AG09319 (cell line): ENCODE measurements at regions not wholly inside any gene's neighbourhood (a gene's known extent, or its start where the extent isn't known, plus 50 kb on each side); places are given as distances from the start of the nearest gene placed in this dataset.
"Not testable (repeated sequence)": the region's sequence is repeated elsewhere in the genome, so short reads cannot be mapped to it uniquely, and the experiment has no call there.

Experiments
- DNase-seq: peaks from one replicate; pipeline ENCODE4 v3.0.0-alpha.2; 2010; ENCODE audit warnings: low read depth; ENCODE audit errors: extremely low read depth
- TF ChIP-seq, protein P1 (sequence below): IDR thresholded peaks from 2 replicates; pipeline ENCODE4 v1.5.1; 2011; ENCODE audit warnings: low read depth, mild to moderate bottlenecking, inconsistent platforms, low read length, moderate library complexity

DNA sequence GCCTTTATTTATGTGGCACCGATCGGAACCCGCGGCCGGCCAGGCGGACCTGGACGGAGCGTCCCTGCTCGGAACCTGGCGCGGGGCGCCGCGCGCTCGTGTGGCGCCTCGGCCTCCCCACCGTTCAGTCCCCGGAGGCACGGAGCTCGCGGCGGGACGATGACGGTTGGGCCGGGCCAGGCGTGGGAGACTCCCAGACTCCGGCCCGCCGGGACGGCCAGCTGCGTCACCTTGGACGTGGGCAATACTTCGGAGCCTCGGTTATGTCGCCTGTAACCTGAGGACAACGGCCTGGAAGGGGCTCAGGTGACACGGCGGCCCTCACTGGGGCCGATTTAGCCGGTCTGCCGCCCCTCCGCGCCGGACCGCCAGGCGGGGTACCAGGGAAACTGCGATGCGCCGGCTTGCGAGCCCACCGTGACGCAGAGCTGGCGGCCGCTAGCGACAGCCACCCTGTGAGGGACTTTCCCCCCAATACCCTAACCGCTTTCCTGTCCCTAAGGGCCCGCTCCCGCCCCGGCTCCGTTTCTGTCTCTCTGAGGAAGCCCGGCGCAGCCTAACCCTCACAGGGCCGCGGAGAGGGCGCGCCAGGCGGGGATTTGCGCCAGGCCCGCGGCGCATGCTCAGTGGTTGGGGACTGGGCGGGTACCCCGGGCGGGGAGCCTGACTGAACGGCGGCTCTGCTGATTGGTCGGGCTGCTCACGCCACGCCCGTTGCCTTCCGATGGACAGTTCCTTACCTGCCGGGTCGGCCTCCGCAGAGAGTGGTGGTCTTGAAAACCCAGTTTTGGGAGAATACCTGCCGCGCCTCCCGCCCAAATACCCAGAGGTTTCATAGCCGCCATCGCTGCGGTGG lies 109.5 kb upstream of the DOCK9 start:
- peak; percentile 51 for DNase-seq
- TF ChIP-seq, protein P1, sequence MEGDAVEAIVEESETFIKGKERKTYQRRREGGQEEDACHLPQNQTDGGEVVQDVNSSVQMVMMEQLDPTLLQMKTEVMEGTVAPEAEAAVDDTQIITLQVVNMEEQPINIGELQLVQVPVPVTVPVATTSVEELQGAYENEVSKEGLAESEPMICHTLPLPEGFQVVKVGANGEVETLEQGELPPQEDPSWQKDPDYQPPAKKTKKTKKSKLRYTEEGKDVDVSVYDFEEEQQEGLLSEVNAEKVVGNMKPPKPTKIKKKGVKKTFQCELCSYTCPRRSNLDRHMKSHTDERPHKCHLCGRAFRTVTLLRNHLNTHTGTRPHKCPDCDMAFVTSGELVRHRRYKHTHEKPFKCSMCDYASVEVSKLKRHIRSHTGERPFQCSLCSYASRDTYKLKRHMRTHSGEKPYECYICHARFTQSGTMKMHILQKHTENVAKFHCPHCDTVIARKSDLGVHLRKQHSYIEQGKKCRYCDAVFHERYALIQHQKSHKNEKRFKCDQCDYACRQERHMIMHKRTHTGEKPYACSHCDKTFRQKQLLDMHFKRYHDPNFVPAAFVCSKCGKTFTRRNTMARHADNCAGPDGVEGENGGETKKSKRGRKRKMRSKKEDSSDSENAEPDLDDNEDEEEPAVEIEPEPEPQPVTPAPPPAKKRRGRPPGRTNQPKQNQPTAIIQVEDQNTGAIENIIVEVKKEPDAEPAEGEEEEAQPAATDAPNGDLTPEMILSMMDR, result peak; percentile 14

DNA sequence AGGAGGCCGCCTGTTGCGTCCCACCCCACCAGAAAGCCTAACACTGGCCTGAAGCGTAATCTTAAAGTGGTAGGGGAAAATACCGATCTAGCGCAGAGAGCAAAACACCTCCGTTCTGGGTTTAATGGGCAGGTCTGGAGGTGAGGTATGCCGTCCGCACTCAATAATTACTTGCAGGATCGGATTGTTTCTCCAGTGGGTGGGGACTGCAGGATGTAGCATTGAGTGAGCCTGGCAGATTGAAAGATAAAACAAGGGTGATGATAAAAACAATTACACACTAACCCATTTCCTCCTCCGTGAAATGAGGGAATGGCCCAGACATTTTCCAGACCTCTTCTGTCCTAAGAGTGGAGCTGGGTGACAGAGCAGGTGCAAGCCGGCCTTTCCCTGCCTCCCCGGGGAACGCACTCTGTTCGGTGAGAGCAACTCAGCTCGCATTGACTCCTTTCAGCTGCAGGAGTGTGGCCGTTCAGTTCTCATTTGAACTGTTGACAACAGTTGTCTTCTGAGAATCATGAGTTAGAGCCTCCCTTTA lies 110.2 kb upstream of the DOCK9 start:
- TF ChIP-seq, protein P1, result no peak
- DNase-seq, result no peak

DNA sequence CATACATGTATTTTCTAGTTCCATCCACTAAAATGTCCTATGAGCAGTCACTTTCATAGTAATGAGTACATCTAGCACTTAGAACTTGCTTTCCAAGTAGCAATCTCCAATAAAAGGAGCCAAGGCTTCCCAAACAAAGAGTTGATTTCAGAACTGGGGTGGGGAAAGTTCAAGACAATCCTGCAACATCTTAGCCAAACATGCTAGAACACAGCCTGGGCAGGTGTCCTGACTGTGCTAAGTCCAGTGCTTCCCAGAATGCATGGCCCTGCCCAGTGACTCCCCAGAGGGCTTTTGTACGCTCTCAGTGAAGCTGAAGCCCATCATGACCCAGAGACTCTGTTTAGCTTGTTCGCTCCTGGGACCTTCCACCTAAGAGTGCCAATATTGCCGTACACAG lies 106.7 kb upstream of the UBAC2 start:
- TF ChIP-seq, protein P1, result no peak
- no peak for DNase-seq

DNA sequence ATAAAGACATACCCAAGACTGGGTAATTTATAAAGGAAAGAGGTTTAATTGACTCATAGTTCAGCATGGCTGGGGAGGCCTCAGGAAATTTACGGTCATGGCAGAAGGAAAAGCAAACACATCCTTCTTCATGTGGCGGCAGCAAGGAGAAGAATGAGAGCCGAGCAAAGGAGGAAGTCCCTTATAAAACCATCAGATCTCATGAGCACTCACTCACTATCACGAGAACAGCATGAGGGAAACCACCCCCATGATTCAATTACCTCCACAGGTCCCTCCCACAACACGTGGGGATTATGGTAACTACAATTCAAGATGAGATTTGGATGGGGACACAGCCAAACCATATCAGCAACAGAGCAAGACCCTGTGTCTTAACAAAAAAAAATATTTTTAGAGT lies 98.8 kb upstream of the UBAC2 start:
- DNase-seq, result not testable (repeated sequence)

DNA sequence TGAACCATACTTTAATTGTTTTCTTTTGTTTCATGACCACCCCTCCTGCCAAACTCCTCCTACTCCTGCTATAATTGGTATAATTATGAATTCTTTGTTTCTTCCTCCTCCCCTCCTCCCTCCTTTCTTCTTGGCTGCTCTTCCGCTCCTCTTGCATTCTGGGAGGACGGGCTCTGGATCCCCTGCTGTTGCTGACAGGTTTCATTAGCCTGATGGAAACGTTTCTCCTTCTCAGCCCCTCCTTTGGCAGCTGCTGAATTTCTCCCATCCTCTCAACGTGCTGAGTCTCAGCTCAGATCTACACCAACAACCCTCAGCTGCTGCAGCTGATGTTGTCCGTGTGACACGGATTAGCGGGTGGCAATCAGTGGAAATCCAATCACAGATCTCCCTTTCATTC lies 97.1 kb upstream of the UBAC2 start:
- DNase-seq, result no peak
- TF ChIP-seq, protein P1, result no peak

DNA sequence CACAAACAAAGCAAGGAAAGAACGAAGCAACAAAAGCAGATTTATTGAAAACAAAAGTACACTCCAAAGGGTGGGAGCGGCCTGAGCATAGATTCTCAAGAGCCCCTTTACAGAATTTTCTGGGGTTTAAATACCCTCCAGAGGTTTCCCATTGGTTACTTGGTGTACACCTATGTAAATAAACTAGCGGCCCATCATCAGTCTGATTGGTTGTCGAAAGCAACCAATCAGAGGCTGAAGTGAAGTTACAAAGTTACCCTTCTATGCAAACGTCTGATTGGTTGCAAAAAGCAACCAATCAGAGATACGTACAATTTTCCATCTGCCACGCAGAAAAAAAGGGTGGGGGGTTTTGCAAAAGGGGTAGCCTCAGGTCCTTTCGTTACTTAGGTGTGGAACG lies 96.3 kb upstream of the UBAC2 start:
- TF ChIP-seq, protein P1, result no peak
- DNase-seq, result no peak

DNA sequence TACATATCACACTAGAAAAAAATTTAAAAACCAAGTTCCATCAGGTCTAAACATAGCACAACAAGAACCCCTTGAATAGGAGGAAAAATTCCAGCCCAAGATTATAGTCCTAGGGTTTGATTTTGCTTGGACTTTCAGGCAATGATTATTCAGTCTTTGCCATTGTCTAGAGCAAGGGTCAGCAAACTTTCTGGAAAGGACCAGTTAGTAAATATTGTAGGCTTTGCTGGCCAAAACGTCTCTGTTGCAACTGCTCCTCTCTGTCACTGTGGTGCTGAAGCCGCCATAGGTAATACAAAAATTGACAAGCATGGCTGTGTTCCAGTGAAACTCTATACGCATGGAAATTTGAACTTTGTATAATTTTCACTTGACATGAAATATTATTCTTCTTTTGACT lies 95.5 kb upstream of the UBAC2 start:
- TF ChIP-seq, protein P1, result no peak
- no peak for DNase-seq
